OCI-LY7 (cell line): ENCODE measurements at regions not wholly inside any gene's neighbourhood (a gene's known extent, or its start where the extent isn't known, plus 50 kb on each side); places are given as distances from the start of the nearest gene placed in this dataset.

Experiments
- CTCF ChIP-seq: fragments of 200-600 bp; sonication (generic); conservative IDR thresholded peaks from 2 replicates; pipeline ENCODE4 v1.5.1; 2014; ENCODE audit warnings: mild to moderate bottlenecking, antibody characterized with exemption, low read length, moderate library complexity, mixed read lengths
- EZH2phosphoT487 ChIP-seq: fragments of 200-600 bp; sonication (generic); IDR thresholded peaks from 2 replicates; pipeline ENCODE4 v1.6.1; 2018; ENCODE audit warnings: low read depth, borderline replicate concordance, mild to moderate bottlenecking, mixed run types, antibody characterized with exemption, low read length, moderate library complexity, mixed read lengths

- no peak for TF ChIP-seq EZH2phosphoT487
- TF ChIP-seq CTCF, result no peak
Observed at GRCh38 chr14:25899197-25899596, 698.6 kb downstream of the NOVA1 start.
